Stomach (tissue), 8 donors: ENCODE measurements at regions not wholly inside any gene's neighbourhood (a gene's known extent, or its start where the extent isn't known, plus 50 kb on each side); places are given as distances from the start of the nearest gene placed in this dataset.
A peak's percentile ranks its signal among the peaks of the same experiment; 100 is the strongest.

Experiments
- DNase-seq, 2 donors: peaks; one replicate each; pipeline versions ENCODE4 v3.0.0 to v3.0.0-alpha.2; 2013 to 2019
- H3K27ac ChIP-seq, 5 donors: fragments of 200-600 bp in 4 of 5; sonication (generic) in 4 of 5; one replicate each; pipeline ENCODE4 v1.5.1; 2013 to 2019; ENCODE audit warnings: mild to moderate bottlenecking in 1 of 5, moderate library complexity in 1 of 5
- H3K27me3 ChIP-seq, 3 donors: fragments of 200-600 bp; sonication (generic); one replicate each; pipeline ENCODE4 v1.5.1; 2017 to 2019; ENCODE audit warnings: mixed run types in 1 of 3
- H3K36me3 ChIP-seq, 4 donors: fragments of 200-600 bp; sonication (generic); 1 replicate in 3 of 4; 2 replicates in 1 of 4; pipeline ENCODE4 v1.5.1; 2016 to 2019
- H3K4me1 ChIP-seq, 4 donors: fragments of 200-600 bp; sonication (generic); one replicate each; pipeline ENCODE4 v1.5.1; 2016 to 2019
- H3K4me3 ChIP-seq, 4 donors: fragments of 200-600 bp; sonication (generic) in 3 of 4; one replicate each; pipeline ENCODE4 v1.5.1; 2016 to 2019; ENCODE audit warnings: mild to moderate bottlenecking in 1 of 4
- H3K9me3 ChIP-seq, 4 donors: fragments of 200-600 bp; sonication (generic); one replicate each; pipeline ENCODE4 v1.5.1; 2016 to 2019
- CTCF ChIP-seq, 7 experiments: fragments of 450-650 bp in 4 of 7; fragments of 200-600 bp in 3 of 7; sonication (generic) in 3 of 7; IDR thresholded peaks; one replicate each; pipeline ENCODE4 v1.5.1; 2016 to 2019; ENCODE audit warnings: antibody characterized with exemption in 7 of 7, control low read depth in 2 of 7, mild to moderate bottlenecking in 1 of 7
- EP300 ChIP-seq: sonication (generic); formaldehyde crosslinking; IDR thresholded peaks from one replicate; pipeline ENCODE4 v1.6.1; 2017; ENCODE audit warnings: antibody characterized with exemption
- POLR2A ChIP-seq, 4 donors: fragments of 450-650 bp; IDR thresholded peaks; one replicate each; pipeline ENCODE4 v1.6.1; 2016; ENCODE audit warnings: antibody characterized with exemption in 4 of 4, control low read depth in 2 of 4, mild to moderate bottlenecking in 1 of 4, moderate library complexity in 1 of 4
- POLR2AphosphoS5 ChIP-seq, 3 donors: sonication (generic); formaldehyde crosslinking; IDR thresholded peaks; one replicate each; pipeline ENCODE4 v1.6.1; 2016; ENCODE audit warnings: antibody characterized with exemption in 3 of 3
- WGBS, 5 donors: extraction: QIAGEN DNeasy Blood & Tissue Kit in 3 of 5; methylation state at CpG; one replicate each; pipeline versions ENCODE4 v1.1.5 to v1.1.7; 2013 to 2018; 5-methylcytosine and 5-hydroxymethylcytosine counted together
- intact Hi-C: fragments of 100-400 bp; cut with DNase I; formaldehyde crosslinking; loops from one replicate; pipeline ENCODE4 v1.15.1; 2023; ENCODE audit warnings: low total_unique reads
- donor health status: healthy with polysubstance abuse.
- donor health status: Bipolar disorder and iron deficiency.
- donor health status: healthy.

DNA sequence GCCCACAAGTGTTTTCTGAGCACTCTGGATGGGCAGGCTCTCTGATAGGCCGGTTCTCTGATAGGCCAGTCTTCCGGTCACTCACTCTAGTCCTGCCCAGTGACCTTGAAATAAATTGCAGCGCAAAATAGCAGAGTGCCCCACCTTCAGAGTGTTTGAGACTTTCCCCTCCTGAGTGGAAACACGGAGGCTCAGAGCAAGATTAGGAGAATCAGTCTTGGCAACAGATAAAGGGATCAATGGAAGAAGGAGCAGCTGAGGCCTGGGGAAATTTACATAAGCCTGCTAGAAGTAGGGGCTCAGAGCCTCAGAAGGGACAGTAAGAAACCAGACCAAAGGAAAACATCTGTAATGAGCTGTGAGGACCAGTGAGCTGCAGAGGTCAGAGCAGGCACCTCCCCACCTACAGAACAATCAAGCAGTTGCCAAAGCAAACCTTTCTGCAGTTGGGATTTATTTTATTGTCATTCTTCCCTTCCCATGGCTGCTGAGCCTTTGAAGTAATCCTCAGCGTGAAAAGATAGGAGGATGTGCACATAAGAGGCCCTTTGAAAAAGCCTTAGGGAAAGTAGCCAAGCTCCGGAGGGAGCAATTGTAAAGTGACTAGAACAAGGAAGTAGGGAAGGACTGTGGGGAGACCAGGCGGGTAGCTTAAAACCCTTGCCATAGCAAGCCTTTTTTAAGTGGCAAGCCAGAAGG is 89.1 kb upstream of the TSPAN5 start:
- Histone ChIP-seq H3K4me1 (peaks cover 0 to 3% (median 0%) of the 10 kb centered on the region in 4 donors), H3K27me3 (no peaks in the 10 kb centered on the region), H3K9me3 (no peaks in the 10 kb centered on the region), H3K4me3 (no peak overlapping the region), H3K27ac (no peak overlapping the region), H3K36me3 (no peaks in the 10 kb centered on the region)
- intact Hi-C loops, result no loop called here
- TF ChIP-seq POLR2AphosphoS5 (IDR thresholded peaks at IDR 0.05) (no peak), POLR2A (IDR thresholded peaks at IDR 0.05) (no peak), EP300 (no peak)
- 54 to 63% (median 57%) methylated on average over 7 of the region's 7 CpGs for WGBS, 5 donors
- peak in 1 of 2 donors; percentile 19 for DNase-seq

GRCh38 chr4:98746936-98747335 is 88.5 kb upstream of the TSPAN5 start:
- 79 to 92% (median 88%) methylated on average over 4 of the region's 4 CpGs for WGBS, 5 donors

GRCh38 chr4:98746530-98746929 is 88.1 kb upstream of the TSPAN5 start:
- H3K36me3 ChIP-seq, result no peaks in the 10 kb centered on the region
- DNase-seq, result no peak
- H3K4me1 ChIP-seq, result peaks cover 0 to 3% (median 0%) of the 10 kb centered on the region in 4 donors
- H3K4me3 ChIP-seq, result no peak overlapping the region
- intact Hi-C loops, result no loop called here
- no peaks in the 10 kb centered on the region for H3K9me3 ChIP-seq
- TF ChIP-seq POLR2AphosphoS5 (IDR thresholded peaks at IDR 0.05) (no peak), CTCF (IDR thresholded peaks at IDR 0.05) (no peak), EP300 (no peak), POLR2A (IDR thresholded peaks at IDR 0.05) (no peak)
- WGBS, 5 donors, result 42 to 100% (median 86%) methylated on average over 1 of the region's 1 CpG
- H3K27ac ChIP-seq, result no peak overlapping the region
- no peaks in the 10 kb centered on the region for H3K27me3 ChIP-seq

More at GRCh38 chr4:98746936-98747335, 88.5 kb upstream of the TSPAN5 start:
- Histone ChIP-seq H3K27me3 (no peaks in the 10 kb centered on the region), H3K36me3 (no peaks in the 10 kb centered on the region), H3K27ac (no peak overlapping the region), H3K4me3 (no peak overlapping the region), H3K4me1 (peaks cover 0 to 3% (median 0%) of the 10 kb centered on the region in 4 donors), H3K9me3 (no peaks in the 10 kb centered on the region)
- no peak for TF ChIP-seq CTCF (IDR thresholded peaks at IDR 0.05)
- TF ChIP-seq POLR2AphosphoS5 (IDR thresholded peaks at IDR 0.05), result no peak
- TF ChIP-seq POLR2A (IDR thresholded peaks at IDR 0.05), result no peak
- TF ChIP-seq EP300, result no peak
- intact Hi-C loops, result no loop called here
- no peak for DNase-seq

GRCh38 chr4:98745366-98745765 is 87.0 kb upstream of the TSPAN5 start:
- H3K27ac ChIP-seq, result no peak overlapping the region
- no peak for DNase-seq
- H3K4me3 ChIP-seq, result no peak overlapping the region
- H3K9me3 ChIP-seq, result no peaks in the 10 kb centered on the region
- peaks cover 0 to 3% (median 0%) of the 10 kb centered on the region in 4 donors for H3K4me1 ChIP-seq
- 76 to 87% (median 78%) methylated on average over 3 of the region's 3 CpGs for WGBS, 5 donors
- intact Hi-C loops, result no loop called here
- H3K27me3 ChIP-seq, result no peaks in the 10 kb centered on the region
- TF ChIP-seq POLR2A (IDR thresholded peaks at IDR 0.05) (no peak), CTCF (IDR thresholded peaks at IDR 0.05) (no peak), EP300 (no peak), POLR2AphosphoS5 (IDR thresholded peaks at IDR 0.05) (no peak)
- H3K36me3 ChIP-seq, result no peaks in the 10 kb centered on the region
